GM18517 (cell line): ENCODE measurements at regions not wholly inside any gene's neighbourhood (a gene's known extent, or its start where the extent isn't known, plus 50 kb on each side); places are given as distances from the start of the nearest gene placed in this dataset.
"Not testable (repeated sequence)": the region's sequence is repeated elsewhere in the genome, so short reads cannot be mapped to it uniquely, and the experiment has no call there.

Source experiments
- ATAC-seq: cut with Tn5 transposase; IDR thresholded peaks from one replicate; pipeline ENCODE4 v1.9.1; 2021; ENCODE audit warnings: mild to moderate bottlenecking, moderate library complexity; ENCODE audit not compliant: unreplicated experiment

DNA sequence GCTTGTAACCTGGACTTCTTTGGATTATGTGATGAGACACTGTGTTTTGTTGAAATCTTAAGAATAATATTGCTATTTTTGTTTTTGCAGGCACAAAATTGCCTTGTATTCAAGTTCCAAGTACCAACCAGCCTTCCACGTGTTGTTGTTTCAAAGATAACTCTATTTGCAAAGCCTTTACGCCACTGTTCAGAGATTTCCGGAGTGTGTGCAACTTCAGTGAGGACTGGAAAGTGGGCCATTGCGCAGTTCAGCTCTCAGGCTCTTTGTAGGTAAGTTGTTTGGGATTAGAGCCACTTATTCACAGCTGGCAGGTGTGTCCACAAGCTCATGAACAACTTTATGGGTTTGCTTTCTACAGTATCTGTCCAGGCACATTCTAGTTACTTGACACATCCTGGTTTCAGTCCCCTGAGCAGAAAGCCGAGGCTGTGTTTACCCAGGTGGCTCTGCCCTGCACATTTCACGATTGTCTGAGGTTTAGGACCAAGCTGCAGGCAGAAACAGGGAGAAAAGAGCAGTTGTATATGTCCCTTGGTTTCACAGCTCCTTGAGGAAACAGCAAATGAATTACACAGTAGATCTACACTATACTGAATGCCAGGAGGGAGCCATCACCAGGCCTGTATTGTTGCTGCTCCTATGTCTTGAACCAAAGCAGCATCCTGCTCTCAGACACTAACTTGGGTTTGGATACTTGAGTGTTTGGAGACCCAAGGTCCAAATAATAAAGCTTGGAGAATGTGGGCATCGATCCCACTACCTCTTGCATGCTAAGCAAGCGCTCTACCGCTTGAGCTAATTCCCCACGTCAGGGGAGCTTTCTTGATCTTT lies 136.1 kb upstream of the ZNF322 start:
- not testable (repeated sequence) for ATAC-seq

DNA sequence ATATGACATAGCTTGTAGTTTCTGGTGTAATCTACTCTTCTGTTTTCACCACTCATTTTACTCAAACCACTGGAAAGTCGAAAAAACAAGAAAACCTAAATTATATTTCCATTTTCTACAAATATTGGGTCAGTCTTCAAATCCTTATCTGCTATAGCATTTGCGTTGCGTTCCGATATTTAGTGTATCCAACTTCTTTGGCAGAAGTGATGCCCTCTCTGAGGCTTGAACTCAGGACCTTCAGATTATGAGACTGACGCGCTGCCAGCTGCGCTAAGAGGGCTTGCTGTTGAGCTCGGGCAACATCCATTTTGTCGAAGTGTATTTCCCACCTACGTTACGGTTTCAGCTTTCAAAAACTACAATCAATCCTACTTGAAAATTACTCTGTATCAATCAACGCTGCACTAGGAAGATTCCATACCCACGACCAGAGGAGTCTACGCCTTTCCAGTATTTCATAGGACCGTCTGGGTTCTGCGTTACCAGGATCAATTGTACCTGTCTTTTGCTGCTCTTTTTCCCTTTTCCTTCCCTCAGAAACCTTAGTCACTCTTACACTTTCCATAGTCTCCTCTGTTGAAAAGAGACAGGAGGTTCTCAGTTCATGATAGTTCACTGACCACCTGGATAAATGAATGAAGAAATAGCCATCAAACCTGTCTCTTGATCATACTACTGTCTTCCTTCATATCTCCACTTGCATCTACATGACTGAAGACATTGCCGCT lies 140.5 kb upstream of the ZNF322 start:
- ATAC-seq = not testable (repeated sequence)

DNA sequence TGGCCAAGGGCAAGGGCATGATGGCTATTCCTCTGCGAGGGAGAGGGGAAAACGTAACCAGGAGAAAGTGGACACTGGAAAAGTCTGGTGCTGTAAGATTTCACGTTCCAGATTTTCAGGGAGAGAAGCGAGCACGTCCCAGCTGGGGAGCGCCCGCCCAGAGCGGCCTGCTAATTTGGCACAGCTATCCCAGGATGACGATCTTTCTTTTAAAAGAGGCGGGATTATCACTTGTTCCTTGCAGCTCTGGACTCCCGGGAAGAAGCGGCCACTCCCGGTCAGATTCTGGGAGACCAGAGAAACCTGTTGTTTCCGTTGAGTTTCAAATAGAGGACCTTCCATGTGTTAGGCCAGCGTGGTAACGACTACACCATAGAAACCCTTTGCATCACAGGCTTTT lies 144.2 kb upstream of the ZNF322 start:
- not testable (repeated sequence) for ATAC-seq

DNA sequence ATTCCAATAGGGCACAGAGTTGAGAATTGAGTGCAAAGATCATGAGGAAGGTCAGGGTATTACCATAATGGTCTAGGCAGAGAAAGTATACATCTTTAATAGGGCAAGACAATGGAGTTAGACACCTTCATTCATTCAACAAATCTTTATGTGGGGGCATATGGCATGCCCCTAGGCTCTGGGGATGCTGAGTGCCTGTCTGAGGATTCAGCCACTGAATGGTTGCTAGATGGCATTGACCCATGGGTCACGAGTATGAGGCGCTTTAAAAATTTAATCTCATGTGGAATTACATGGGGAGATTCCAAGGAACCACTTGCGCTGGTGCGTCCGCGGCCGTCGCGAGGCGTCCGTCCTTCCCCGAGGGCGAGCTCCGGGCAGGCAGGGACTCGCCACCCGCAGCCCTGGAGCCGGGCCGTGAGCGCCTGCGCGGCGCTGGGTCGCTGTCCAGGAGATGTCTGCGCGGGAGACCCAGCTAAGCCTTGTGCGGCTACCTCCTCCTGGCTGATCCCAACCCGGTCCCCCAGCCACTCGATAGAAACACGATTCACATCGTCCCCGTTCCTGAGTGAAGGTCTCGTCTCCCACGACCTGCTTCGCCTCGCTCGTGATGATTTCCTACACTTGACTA lies 152.1 kb upstream of the ZNF322 start:
- not testable (repeated sequence) for ATAC-seq

DNA sequence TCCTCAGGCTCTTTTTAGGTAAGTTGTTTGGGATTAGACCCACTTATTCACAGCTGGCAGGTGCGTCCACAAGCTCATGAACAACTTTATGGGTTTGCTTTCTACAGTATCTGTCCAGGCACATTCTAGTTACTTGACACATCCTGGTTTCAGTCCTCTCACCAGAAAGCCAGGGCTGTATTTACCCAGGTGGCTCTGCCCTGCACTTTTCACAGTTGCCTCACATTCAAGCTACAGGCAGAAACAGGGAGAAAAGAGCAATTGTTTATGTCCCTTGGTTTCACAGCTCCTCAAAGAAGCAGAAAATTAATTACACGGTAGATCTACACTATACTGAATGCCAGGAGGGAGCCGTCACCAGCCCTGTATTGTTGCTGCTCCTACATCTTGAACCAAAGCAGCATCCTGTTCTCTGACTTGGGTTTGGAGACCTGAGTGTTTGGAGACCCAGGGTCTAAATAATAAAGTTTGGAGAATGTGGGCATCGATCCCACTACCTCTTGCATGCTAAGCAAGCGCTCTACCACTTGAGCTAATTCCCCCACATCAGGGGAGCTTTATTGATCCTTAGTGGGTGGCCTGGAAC lies 159.2 kb upstream of the ZNF322 start:
- not testable (repeated sequence) for ATAC-seq

DNA sequence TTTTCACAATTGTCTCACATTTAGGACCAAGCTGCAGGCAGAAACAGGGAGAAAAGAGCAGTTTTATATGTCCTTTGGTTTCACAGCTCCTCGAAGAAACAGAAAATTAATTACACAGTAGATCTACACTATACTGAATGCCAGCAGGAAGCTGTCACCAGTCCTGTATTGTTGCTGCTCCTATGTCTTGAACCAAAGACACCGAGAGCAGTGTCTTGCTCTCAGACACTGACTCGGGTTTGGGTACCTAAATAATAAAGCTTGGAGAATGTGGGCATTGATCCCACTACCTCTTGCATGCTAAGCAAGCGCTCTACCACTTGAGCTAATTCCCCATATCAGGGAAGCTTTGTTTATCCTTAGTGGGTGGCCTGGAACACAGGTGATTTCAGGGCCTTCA lies 168.4 kb upstream of the ZNF322 start:
- not testable (repeated sequence) for ATAC-seq

DNA sequence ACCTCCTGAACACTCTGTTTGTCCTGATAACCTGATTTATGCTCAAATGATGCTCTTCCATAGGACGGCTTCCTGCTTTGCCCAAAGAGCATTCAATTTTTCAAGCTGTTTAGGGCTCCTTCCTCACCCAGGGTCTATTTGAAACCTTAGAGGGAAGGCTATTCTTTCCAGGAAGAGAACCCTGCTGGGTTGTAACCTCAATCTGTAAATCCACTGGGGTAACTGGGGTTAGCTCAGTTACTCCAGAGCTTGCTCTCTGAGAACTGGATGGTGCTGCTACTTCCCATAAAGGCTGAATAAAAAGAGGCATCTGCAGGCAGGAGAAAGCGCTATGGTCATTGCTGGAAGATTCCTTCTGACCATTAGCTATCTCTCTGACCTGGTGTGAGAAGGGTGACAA lies 169.9 kb upstream of the ZNF322 start:
- not testable (repeated sequence) for ATAC-seq

DNA sequence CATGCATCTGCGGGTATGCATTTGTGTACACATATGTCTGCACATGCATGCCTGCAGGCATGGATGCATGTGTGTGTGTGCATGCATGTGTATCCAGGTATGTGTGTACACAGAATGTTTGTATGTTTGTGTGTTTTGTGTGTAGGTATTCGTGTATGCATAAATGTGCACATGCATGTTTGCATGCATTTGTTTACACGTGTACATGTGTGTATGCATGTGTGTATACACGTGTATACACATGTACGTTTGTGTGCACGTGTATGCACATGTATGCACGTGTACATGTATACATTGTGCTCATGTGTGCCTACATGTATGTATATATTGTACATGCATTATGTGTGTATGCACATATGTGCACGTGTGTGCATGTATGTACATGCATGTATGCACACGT lies 171.4 kb upstream of the ZNF322 start:
- ATAC-seq = not testable (repeated sequence)

DNA sequence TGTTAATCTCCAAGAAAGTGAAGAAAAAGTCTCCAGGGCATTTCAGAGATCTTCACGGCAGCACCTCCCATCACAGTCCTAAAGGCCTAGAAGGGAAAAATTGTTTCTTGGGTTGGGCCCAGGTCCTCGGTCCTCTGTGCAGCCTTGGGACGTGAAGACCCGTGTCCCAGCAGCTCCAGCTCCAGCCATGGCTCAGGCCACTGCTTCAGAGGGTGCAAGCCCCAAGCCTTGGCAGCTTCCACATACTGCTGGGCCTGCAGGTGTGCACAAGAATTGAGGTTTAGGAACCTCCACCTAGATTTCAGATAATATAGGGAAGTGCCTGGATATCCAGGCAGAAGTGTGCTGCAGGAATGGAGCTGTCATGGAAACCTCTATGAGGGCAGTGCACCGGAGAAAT lies 176.2 kb upstream of the ZNF322 start:
- ATAC-seq = not testable (repeated sequence)

DNA sequence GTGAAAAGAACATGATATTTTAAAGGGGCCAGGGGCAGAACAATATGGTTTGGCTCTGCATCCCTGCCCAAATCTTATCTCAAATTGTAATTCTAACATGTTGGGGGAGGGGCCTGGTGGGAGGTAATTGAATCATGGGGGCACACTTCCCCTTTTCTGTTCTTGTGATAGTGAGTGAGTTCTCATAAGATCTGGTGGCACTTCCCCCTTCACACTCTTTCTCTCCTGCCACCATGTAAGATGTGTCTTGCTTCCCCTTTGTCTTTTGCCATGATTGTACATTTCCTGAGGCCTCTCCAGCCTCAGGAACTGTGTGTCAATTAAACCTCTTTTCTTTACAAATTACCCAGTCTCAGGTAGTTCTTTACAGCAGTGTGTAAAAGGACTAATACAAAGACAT lies 177.1 kb upstream of the ZNF322 start:
- not testable (repeated sequence) for ATAC-seq

DNA sequence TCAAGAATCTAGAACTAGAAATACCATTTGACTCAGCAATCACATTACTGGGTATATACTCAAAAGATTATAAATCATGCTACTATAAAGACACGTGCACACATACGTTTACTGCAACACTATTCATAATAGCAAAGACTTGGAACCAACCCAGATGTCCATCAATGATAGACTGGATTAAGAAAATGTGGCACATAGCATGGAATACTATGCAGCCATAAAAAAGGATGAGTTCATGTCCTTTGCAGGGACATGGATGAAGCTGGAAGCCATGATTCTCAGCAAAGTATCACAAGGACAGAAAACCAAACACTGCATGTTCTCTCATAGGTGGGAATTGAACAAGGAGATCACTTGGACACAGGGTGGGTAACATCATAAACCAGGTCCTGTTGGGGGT lies 185.3 kb upstream of the ZNF322 start:
- ATAC-seq = not testable (repeated sequence)

DNA sequence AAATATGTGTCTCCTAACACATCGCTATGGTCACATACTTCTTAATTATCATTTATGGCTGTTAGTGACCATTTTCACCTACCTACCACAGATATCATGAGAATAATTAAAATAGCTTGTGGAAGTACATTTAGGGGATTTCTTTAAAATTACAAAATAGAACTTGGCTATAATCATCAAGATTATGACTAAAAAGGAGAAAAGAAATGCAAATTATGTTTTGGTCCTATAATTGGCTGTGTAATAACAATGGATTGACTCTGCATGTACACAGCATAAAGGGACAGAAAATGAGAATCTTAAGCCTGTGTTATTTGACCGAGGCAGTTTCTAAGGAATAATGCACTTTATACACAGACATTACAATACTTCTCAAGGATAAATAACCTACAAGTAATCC lies 197.7 kb upstream of the ZNF322 start:
- not testable (repeated sequence) for ATAC-seq

DNA sequence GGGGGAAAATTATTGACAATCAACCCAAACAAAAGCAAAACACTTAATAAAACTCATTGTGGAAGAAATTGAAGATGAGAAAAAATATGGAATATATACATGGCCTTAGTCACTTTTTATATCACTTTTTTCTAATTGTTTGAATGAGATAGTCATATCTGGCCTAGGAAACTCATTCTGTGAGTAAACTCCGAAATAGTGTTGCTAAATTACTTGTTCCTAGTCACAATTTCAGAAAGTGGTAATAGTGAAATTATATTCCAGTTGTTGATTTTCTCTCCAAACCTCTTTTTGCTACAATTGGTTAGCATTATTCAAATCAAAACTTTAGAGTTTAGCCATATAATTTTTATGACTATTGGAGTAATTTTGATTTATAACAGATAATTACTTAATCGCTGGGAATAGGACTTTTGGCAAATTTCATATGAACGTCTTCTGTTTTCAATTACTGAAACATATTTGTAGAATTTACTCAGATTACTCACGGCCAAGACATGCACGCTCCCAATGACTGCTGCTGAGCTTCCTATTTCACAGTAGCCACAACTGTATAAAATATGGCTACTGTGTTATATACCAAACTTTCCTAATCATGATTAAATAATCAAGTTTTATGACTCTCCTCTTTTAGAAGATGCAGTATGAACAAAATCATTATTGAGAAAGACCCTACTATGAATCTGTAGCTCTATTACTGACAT lies 199.7 kb upstream of the ZNF322 start:
- ATAC-seq = not testable (repeated sequence)

DNA sequence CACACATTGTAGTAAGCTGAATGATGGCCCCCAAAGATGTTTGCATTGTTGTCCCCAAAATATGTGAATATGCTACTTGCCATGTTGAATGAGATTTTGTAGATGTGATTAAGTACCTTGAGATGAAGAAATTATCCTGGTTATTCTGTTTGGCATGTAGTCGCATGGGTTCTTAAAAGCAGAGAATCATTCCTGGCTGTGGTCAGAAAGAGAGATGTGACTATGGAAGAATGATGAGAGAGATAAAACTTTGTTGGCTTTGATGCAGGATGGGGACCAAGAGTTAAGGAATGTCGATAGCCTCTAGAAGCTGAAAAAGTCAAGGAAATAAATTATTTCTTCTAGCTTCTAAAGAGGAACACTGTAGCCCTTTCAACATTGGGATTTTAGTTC lies 200.2 kb upstream of the ZNF322 start:
- not testable (repeated sequence) for ATAC-seq

DNA sequence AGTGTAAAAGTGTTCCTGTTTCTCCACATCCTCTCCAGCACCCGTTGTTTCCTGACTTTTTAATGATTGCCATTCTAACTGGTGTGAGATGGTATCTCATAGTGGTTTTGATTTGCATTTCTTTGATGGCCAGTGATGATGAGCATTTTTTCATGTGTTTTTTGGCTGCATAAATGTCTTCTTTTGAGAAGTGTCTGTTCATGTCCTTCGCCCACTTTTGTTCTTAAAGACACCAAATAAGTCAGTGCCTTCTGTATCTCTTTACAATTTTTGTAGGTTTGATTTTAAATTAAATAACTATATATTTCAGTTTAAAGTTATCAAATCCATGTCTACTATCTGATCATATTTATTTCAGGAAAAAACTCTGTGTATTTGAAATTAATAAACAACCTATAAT lies 202.4 kb upstream of the ZNF322 start:
- ATAC-seq = not testable (repeated sequence)

DNA sequence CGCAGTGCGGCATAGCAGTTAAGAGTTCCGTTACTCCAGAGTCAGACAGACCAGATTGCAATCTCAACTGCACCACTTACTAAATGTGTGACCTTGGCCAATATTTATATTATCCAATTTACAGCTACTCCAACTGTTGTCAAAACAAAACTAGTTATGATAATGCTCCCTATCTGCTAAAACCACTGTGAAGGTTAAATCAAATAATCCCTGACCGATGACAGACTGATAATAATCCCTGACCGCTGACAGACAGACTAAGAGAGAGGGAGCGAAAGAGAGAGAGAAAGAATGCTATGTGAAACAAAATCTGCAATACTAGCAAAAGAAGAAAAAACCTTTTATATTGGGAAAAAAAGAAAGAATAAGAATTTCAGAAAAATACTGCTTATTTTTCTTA lies 204.1 kb upstream of the ZNF322 start:
- not testable (repeated sequence) for ATAC-seq

DNA sequence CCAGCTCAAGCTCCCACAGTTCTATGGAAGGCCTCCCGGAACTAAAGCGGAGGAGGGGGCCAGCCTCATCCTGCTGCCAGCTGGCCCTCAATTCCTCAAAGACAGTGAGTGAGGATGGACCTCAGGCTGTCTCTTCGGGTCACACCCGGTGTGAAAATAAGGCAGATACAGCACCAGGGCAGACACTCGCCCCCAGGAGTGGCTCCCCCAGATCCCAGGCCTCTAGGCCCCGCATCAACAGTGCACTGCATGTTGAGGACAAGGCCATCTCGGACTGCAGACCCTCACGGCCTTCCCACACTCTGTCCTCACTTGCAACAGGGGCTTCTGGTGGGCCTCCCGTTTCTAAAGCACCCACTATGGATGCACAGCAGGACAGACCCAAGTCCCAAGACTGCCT lies 239.2 kb upstream of the ZNF322 start:
- not testable (repeated sequence) for ATAC-seq

DNA sequence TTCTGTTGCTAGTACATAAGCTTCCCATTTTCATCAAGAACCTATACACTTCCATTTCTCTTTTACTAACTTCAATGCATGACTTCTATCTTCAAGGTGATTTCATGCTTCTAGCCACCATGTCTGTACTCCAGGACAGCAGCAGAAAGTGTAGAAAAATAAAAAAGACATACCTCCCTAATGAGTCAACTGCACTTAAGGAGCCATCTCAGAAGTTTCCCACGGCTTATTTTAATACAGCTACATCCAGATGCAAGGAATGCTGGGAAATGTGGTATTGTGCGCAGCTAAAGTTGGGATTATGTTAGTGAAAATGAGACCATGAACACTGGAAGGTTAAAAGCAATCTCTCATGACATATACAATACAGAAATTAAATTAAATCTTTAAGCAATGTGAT lies 264.7 kb upstream of the ZNF322 start:
- not testable (repeated sequence) for ATAC-seq

DNA sequence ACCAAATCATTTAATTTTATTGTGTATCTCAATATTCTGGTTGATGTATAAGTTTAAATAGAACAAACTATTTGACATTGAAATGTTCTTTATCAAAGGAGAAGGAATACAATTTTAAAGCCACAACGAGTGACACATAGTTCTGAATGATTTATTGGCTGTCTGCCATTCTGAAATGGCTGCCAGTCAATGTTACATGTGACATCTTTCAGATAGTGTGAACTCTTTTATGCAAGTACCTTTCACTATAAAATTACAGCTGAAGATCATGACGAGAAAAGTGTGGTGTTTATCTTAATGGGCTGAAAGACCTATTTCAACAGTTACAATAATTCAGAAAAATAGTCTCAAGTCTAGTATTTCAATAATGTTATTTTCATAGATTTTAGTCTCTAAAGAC lies 268.6 kb upstream of the ZNF322 start:
- ATAC-seq = not testable (repeated sequence)

DNA sequence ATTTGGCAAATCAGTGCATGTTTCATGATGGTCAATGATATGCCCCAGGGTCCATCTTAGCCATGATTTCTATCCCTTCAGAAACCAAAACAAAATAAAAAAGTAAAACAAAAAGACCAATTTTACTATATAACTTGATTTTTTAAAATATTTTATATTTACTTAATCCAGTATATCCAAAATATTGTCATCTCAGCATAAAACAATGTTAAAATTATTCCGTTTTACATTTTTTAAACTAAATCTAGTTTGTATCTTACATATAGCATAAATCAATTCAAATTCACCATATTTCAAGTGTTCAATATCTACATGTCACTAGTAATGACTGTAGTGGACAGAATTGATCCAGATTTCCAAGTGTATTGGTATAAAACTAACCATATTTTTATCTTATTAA lies 277.7 kb upstream of the ZNF322 start:
- ATAC-seq = not testable (repeated sequence)

DNA sequence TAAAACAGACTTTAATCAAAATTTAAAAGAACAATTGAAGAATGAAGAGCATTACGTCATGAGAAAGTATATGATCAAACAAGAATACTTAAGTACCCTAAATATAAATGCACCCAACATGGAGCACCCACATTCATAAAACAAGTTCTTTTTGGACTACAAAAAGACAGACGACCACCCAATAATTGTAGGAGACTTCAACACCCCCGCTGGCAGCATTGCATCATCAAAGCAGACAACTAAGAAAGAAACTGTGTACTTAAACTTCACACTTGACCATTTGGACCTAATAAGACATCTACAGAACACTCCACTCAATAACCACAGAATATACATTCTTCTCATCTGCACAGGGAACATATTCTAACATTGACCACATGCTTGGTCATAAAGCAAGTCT lies 291.7 kb upstream of the ZNF322 start:
- not testable (repeated sequence) for ATAC-seq
